ENCODE measurements at regions not wholly inside any gene's neighbourhood (a gene's known extent, or its start where the extent isn't known, plus 50 kb on each side); places are given as distances from the start of the nearest gene placed in this dataset.

DNA sequence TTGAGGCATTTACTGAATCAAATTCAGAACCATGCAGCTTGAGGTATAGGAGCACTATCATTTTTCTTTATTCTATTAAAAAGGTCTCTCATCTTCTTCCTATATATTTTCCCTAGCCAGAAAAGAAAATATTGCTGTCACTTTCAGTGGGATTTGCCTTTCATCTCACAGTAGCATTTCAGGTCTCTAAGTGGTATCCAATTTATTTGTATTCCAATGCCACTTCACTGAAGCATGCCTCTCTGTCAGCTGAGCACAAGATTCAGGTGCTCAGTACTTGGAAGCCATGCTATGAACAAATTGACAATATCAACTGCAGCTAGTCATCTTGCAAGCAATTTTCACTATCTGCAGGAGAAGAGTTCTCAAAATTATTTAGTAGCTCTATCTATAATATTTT lies 457.2 kb upstream of the SLC39A10 start:
- H3K79me2 ChIP-seq (ENCODE audit: insufficient read depth, low read length), result no peaks in the 10 kb centered on the region
- no peak overlapping the region for H3K4me3 ChIP-seq (ENCODE audit: insufficient read depth, low read depth, low read length)
- H3K27ac ChIP-seq (ENCODE audit: low read depth, low read length), result no peak overlapping the region
- H3K4me2 ChIP-seq (ENCODE audit: low read length), result no peak overlapping the region
- no peak overlapping the region for H3K27ac Mint-ChIP-seq (ENCODE audit: unreplicated experiment)
- DNase-seq (ENCODE audit: low read depth) (no peak), FAIRE-seq (no peak)
- H4K20me1 ChIP-seq (ENCODE audit: insufficient read depth, low read length), result no peaks in the 10 kb centered on the region
- H3K4me3 Mint-ChIP-seq (ENCODE audit: unreplicated experiment), result no peak overlapping the region
- TF ChIP-seq CTCF (IDR thresholded peaks at IDR 0.05; ENCODE audit: insufficient read depth, low read depth, low read length) (no peak), EZH2 (IDR thresholded peaks at IDR 0.05; ENCODE audit: insufficient read depth, low read length) (no peak)
- H3K27me3 Mint-ChIP-seq (ENCODE audit: low read depth, unreplicated experiment), result no peaks in the 10 kb centered on the region
- H3K36me3 Mint-ChIP-seq (ENCODE audit: low read depth, unreplicated experiment), result no peaks in the 10 kb centered on the region
- no peak overlapping the region for H3K9ac ChIP-seq (ENCODE audit: low read length)
- peaks cover 16% of the 10 kb centered on the region for H3K4me1 Mint-ChIP-seq (ENCODE audit: low read depth, unreplicated experiment)
- H3K4me1 ChIP-seq (ENCODE audit: insufficient read depth, low read length), result no peaks in the 10 kb centered on the region
- H2AFZ ChIP-seq (ENCODE audit: low read depth, low read length), result no peak overlapping the region
- no peaks in the 10 kb centered on the region for H3K36me3 ChIP-seq (ENCODE audit: insufficient read depth, low read length)
- H3K27me3 ChIP-seq (ENCODE audit: insufficient read depth, low read length), result no peaks in the 10 kb centered on the region
- no peaks in the 10 kb centered on the region for H3K9me3 Mint-ChIP-seq (ENCODE audit: unreplicated experiment)
- H3K9me3 ChIP-seq (ENCODE audit: insufficient read depth, low read depth, low read length), result no peaks in the 10 kb centered on the region

GRCh38 chr2:195181059-195181705 lies 475.8 kb upstream of the SLC39A10 start:
- no peaks in the 10 kb centered on the region for H3K36me3 ChIP-seq (ENCODE audit: insufficient read depth, low read length)
- no peak overlapping the region for H3K27ac ChIP-seq (ENCODE audit: low read depth, low read length)
- no peak overlapping the region for H3K4me3 Mint-ChIP-seq (ENCODE audit: unreplicated experiment)
- no peaks in the 10 kb centered on the region for H3K4me1 Mint-ChIP-seq (ENCODE audit: low read depth, unreplicated experiment)
- FAIRE-seq, result no peak
- H2AFZ ChIP-seq (ENCODE audit: low read depth, low read length), result no peak overlapping the region
- no peaks in the 10 kb centered on the region for H3K9me3 Mint-ChIP-seq (ENCODE audit: unreplicated experiment)
- no peaks in the 10 kb centered on the region for H3K27me3 Mint-ChIP-seq (ENCODE audit: low read depth, unreplicated experiment)
- H3K27ac Mint-ChIP-seq (ENCODE audit: unreplicated experiment), result no peak overlapping the region
- no peaks in the 10 kb centered on the region for H3K27me3 ChIP-seq (ENCODE audit: insufficient read depth, low read length)
- H3K4me3 ChIP-seq (ENCODE audit: insufficient read depth, low read depth, low read length), result no peak overlapping the region
- no peaks in the 10 kb centered on the region for H3K4me1 ChIP-seq (ENCODE audit: insufficient read depth, low read length)
- TF ChIP-seq EZH2 (IDR thresholded peaks at IDR 0.05; ENCODE audit: insufficient read depth, low read length) (no peak), CTCF (IDR thresholded peaks at IDR 0.05; ENCODE audit: insufficient read depth, low read depth, low read length) (no peak)
- H3K79me2 ChIP-seq (ENCODE audit: insufficient read depth, low read length), result no peaks in the 10 kb centered on the region
- H3K4me2 ChIP-seq (ENCODE audit: low read length), result no peak overlapping the region
- H3K9ac ChIP-seq (ENCODE audit: low read length), result no peak overlapping the region
- H3K9me3 ChIP-seq (ENCODE audit: insufficient read depth, low read depth, low read length), result no peaks in the 10 kb centered on the region
- no peak for DNase-seq (ENCODE audit: low read depth)
- H3K36me3 Mint-ChIP-seq (ENCODE audit: low read depth, unreplicated experiment), result no peaks in the 10 kb centered on the region
- no peaks in the 10 kb centered on the region for H4K20me1 ChIP-seq (ENCODE audit: insufficient read depth, low read length)

- no peak for TF ChIP-seq CTCF (IDR thresholded peaks at IDR 0.05; ENCODE audit: insufficient read depth, low read depth, low read length)
- no peak for TF ChIP-seq EZH2 (IDR thresholded peaks at IDR 0.05; ENCODE audit: insufficient read depth, low read length)
- Mint-ChIP-seq H3K4me3 (ENCODE audit: unreplicated experiment) (no peak overlapping the region), H3K27me3 (ENCODE audit: low read depth, unreplicated experiment) (no peaks in the 10 kb centered on the region), H3K36me3 (ENCODE audit: low read depth, unreplicated experiment) (no peaks in the 10 kb centered on the region), H3K4me1 (ENCODE audit: low read depth, unreplicated experiment) (no peaks in the 10 kb centered on the region), H3K9me3 (ENCODE audit: unreplicated experiment) (no peaks in the 10 kb centered on the region), H3K27ac (ENCODE audit: unreplicated experiment) (no peak overlapping the region)
- Histone ChIP-seq H3K4me1 (ENCODE audit: insufficient read depth, low read length) (no peaks in the 10 kb centered on the region), H3K27me3 (ENCODE audit: insufficient read depth, low read length) (no peaks in the 10 kb centered on the region), H3K4me2 (ENCODE audit: low read length) (no peak overlapping the region), H4K20me1 (ENCODE audit: insufficient read depth, low read length) (no peaks in the 10 kb centered on the region), H3K27ac (ENCODE audit: low read depth, low read length) (no peak overlapping the region), H3K9me3 (ENCODE audit: insufficient read depth, low read depth, low read length) (no peaks in the 10 kb centered on the region), H3K9ac (ENCODE audit: low read length) (no peak overlapping the region), H3K79me2 (ENCODE audit: insufficient read depth, low read length) (no peaks in the 10 kb centered on the region), H3K4me3 (ENCODE audit: insufficient read depth, low read depth, low read length) (no peak overlapping the region), H2AFZ (ENCODE audit: low read depth, low read length) (no peak overlapping the region), H3K36me3 (ENCODE audit: insufficient read depth, low read length) (no peaks in the 10 kb centered on the region)
- FAIRE-seq (no peak), DNase-seq (ENCODE audit: low read depth) (no peak)
Measured at GRCh38 chr2:195168369-195168768, 488.7 kb upstream of the SLC39A10 start.
